Renal cortical epithelial cell (primary cell): ENCODE measurements at regions not wholly inside any gene's neighbourhood (a gene's known extent, or its start where the extent isn't known, plus 50 kb on each side); places are given as distances from the start of the nearest gene placed in this dataset.

Experiments
- DNase-seq: peaks from one replicate; pipeline ENCODE4 v3.0.0-alpha.2; 2011; ENCODE audit warnings: low read depth

DNA sequence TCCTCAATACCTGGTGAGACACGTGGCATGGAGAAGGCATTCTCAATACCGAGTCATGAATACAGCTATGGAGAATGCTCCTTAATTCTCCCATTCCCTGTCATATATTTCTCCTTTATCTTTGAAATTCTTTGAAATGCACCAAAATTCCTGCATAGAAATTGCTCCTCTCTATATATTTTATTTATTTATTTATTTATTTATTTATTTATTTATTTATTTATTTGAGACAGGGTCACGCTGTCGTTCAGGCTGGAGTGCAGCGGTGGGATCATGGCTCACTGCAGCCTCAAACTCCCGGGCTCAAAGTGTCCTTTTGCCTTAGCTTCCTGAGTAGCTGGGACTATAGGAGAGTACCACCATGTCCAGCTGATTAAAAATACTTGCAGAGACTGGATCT is 190.3 kb upstream of the MAF start:
- DNase-seq, result no peak

DNA sequence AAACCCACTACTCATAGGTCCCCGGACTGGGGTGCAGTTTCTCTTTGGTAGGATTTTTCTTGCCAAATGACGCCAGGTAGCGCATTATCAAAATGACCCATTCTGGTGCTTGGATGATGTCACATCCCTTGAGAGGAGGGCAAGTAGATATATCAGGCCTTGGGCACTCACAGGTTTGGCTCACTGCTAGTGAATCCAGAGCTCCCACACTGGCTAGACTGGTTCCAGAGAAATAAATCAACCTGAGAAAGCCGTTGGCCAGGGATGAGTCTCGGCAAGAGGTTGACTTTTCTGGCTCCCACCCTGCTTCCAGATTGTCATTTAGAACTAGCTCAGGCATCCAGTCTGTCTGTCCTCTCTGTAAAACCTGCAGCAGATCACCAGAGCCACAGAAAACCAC is 188.4 kb upstream of the MAF start:
- no peak for DNase-seq

DNA sequence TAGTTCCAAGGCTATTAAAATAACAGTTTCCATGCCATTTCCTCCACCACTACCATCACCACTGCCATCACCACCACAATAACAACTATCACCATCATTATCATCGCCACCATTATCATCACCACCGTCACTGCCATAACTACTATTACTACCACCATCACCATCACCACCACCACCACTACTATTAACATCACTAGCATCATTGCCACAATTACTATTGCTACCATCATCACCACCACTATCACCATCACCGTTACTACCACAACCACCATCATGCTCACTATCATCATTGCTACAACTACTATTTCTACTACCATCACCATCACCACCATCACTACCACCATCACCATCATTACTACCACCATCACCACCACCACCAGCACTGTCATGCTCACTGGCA is 185.9 kb upstream of the MAF start:
- no peak for DNase-seq

DNA sequence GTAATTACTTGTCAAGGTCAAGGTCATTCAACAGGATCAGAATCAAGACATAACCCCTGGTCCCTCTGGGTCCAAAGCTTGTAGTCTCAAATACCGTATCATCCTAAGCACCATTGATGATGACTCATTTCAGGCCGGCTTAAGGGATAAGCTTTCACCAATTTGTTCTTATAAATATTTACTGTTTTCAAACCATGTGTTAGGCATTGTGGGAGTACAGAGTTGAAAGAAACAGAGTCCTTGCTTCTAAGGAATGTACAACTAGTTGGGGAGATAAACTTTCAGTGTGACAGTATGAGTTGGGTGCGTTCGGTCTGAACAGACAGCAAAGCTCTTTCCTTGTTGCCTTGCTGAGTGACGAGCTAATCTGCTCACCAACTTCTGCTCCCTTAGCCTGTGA is 183.5 kb upstream of the MAF start:
- DNase-seq, result no peak

DNA sequence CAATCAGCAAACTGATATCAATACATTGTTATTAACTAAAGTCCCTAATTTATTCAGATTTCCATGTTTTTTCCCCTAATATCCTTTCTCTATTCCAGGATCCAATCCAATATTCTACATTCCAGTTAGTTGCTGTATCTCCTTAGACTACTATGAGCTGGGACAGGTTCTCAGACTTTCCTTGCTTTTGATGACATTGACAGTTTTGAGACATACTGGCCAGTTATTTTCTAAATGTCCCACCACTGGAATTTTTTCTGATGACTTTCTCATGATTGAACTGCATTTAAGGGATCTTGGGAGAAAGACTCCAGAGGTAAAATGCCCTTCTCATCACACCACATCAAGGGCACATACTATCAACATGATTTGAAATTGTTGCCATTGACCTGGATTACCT is 177.1 kb upstream of the MAF start:
- DNase-seq, result no peak

DNA sequence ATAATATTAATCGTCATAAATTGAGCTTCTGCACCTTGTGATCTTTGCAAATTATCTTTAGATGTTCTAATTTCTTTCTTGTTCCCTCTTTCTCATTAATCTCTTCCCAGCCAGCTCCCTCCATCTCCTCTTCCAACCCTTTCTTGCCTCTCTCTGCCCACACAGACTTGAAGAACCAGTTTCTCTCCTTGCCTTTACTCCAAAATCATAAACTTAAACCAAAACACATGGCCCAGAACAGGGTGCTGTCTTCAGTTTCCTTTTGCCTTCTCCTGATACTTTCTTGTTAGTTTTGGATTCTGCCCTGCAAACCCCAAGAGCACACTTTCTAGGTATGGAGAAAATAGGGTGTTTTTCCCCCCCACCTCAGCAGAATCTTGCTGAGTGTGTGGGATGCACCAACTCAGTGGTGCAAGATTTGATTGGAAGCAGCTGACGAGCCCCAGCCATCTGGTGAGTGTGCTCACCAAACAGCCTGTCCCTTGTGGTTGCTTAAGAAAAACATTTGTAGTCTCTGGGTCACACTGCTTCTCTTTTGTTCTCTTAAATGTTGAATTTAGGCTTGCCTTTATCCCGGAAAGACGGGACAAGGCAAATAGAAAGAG is 175.8 kb upstream of the MAF start:
- peak; percentile 7 for DNase-seq

DNA sequence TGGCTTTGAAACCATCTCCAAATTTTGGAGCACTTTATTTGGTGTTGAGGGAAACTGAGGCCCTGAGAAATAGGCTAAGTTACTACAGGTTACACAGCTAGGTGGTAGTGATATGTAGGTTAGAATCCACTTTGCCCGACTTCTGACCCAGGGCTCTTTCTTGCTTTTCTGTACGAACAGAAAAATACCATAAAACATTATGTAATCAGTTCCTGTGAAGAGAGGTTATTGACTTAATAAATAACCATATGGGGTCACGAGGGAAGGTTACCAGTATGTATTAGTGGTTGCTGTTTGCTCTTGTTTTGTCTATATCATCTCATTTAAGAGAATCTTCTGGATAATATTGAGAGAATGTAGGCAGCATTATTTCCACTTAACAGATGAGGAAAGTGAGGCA is 172.2 kb upstream of the MAF start:
- no peak for DNase-seq

DNA sequence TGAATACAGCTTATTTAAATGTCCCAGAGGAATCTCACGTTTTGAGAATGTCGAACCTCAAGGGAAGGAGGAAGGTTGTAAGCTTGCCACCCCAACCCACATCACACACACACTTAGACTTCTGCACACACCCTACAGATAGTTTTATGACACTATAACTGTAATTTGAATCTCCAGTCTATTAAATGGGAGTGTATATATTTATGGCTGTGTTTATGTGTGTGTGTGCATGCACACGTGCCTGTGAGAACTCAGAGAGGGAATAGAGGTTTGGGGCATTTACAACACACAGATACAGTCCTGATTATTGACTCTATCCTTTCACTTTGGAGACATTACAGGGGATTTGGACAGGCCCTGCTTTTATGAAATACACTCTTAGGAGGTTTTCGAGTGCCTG is 171.5 kb upstream of the MAF start:
- no peak for DNase-seq

DNA sequence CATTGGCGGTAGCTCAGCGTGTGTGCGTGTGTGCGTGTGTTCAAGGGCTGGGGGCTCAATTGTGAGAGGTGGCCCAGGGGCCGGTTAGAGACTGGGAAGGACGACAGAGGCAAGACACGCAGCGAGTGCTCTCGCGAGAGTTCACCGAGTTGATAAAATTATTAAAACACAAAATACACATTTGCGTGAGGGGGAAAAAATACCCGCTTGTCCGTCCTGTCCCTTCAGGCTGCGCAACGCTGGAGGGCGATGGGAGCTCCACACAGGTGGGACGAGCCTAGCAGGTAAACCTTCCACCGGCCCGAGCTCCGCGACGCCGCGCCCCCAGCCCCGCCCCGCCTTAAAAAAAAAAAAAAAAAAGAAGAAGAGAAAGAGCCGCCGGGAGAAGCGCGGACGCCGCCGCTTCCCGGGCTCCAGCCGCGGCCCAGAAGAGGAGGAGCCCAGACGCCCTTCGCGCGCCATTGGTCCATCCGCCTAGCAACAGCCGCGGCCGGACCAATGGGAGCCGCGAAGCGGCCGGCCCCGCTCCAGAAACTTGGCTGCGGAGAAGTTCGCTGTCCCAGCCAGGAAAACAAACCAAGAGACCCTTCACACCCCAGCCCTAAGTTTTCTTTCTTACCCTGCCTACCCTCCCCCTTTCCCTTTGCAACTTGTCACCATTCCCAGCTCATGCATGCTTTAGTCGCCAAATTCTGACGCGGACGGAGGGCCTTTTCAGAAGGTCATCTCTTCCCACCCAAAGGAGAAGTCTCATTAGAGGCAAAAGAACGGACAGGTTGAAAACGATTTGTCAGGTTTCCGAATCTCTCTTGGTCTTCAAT is 169.9 kb upstream of the MAF start:
- DNase-seq, result peak; percentile 61

DNA sequence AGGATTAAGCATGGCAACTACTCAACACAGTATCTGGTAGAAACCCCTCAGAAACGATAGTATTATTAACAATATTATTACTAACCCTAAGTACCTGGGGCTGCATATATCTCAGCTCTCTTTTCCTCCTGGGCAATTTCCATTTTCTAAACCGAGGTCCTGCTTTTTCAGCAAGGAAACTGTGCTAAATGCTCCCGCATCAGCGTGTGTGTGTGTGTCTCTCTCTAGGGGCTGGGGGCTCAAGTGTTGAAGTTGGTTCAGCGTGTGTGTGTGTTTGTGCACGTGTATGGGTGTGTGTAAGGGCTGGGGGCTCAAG is 169.3 kb upstream of the MAF start:
- DNase-seq, result no peak

DNA sequence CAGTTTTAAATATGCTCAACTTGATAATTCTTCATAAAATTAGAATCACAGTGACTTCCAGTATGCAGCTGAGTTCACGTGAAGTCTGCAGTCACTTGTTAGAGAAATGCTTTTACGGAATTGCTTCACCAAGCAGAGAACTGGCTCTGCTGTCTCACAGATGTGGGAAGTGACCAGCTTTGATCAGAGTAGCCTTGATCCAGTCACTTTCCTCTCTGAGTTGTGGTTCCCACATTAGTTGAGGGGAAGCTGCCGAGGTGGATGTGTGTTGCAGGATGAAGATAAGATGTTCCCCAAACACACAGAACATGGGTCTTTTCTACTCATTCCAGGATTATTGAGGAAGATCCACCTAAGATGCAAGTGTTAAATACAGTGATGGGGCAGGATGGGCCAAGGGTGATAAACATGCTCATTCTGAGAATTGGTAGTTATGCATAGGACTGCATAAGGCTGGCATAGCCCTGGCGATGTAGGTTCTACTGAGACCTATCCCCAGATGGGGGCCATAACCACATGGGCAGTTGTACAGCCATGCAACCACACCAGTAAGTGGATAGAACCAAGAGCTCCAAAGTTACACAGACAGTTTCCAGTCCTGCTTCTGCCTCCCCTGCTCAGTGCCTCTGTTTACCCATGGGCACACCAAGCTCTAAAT is 168.9 kb upstream of the MAF start:
- DNase-seq, result peak; percentile 7

DNA sequence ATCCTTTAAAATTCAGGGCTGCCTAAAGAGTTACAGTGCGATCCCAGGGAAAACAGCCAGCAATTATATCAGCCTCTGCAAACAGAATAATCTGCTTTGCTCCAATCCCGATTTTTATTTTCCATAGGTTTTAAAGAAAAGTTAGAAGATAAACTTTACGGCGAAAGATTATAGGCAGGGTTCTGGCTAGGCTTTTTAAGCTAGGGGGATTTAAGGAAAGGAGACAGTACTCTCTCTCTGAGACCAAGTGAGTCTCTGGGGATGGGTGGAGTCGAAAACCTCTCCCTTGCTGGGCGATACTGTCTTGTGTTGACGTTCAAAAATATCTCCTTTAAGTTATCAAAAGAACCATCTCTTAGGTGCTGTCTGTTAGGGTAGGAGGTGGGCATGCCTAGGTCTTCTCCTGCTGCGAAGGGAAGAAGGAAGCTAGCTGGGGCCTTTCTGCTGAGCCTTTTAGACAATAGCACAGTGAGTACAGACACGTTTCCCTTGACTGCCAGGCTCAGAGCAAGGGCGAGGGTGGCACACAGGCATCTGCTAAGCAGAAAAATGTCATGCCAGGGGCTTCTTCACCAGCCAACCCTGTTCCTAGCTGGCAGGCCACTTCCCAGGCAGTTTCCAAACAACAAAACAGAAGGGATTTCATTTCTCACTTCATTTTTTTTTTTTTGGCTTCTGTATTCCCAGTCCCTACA is 167.9 kb upstream of the MAF start:
- peak; percentile 1 for DNase-seq

DNA sequence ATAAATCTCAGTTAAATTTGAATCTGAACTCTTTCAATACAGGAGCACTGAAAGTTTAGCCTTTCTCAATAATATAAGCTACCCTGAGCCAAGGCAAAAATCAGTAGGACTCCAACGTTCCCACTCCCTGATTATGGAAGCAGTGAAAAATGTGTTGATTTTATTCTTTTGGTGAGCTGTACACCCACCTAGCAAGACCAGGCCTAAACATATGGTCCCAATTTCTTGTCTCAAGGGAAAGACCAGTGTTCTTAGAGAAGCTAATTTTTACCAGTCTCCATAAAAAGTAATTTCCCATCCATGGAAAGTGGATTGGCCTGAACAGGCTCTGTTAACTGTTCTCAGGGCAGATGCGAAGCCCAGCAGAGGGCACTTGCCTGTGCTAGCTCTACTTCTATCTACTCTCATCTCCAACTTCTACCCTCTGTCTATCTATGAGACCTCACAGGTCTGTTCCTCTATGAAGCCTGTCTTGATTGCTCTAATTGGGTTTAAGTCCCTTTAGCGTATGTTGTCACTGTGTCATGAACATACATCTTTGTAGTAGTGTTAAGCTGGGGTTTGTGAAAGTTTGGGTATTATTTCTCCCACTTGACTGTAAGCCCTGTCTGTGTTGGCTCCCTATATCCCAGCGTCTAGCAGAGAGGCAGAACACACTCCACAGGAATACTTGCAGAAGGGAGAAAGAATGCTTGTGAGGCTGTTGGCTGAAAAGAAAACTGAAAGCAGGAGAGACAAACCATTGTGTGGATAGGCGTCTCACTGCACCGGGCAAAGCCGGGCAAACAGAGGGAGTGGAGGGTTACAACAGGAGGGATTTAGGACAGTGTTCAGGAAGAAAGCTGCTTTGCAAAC is 167.1 kb upstream of the MAF start:
- DNase-seq, result peak; percentile 56

DNA sequence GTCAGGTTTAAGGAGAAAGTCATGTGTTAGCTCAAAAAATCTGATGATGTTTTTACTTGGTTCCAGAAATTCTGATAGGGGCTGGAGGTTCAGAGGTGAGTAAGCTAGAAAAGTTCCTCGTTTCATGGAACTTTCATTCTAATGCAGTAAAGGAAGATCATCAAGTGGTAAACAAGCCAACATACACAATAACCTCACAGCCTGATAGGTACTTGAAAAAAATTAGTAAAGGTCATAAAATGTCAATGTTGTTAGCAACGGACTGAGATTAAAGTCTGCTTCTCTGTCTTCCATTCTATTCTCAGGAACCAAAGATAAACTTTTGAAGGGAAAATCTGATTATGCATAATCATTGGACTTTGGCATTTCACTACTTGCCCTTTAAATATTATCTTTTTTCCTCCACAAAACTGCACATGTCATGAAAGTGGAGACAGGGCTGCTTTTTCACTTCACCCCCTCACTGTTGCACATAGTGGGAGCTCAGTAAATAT is 165.4 kb upstream of the MAF start:
- no peak for DNase-seq

DNA sequence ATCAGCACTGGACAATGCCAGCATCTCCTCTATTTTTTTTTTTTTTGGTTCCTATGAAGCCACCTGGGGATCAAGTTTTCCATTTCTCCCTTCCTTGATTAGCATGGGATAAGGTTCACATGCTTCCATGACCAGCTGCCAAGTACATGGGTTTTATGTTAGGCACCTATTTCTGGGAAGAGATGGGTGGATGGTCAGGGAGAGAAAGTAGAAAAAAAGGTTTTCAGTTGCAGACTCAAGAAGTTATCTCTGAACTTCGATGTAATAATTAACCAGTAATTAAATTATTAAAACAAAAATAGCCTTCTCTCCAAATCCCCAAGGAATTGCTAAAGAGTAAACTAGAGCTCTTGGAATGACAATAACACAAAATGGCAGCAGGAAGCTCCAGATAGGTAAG is 164.9 kb upstream of the MAF start:
- peak; percentile 51 for DNase-seq

DNA sequence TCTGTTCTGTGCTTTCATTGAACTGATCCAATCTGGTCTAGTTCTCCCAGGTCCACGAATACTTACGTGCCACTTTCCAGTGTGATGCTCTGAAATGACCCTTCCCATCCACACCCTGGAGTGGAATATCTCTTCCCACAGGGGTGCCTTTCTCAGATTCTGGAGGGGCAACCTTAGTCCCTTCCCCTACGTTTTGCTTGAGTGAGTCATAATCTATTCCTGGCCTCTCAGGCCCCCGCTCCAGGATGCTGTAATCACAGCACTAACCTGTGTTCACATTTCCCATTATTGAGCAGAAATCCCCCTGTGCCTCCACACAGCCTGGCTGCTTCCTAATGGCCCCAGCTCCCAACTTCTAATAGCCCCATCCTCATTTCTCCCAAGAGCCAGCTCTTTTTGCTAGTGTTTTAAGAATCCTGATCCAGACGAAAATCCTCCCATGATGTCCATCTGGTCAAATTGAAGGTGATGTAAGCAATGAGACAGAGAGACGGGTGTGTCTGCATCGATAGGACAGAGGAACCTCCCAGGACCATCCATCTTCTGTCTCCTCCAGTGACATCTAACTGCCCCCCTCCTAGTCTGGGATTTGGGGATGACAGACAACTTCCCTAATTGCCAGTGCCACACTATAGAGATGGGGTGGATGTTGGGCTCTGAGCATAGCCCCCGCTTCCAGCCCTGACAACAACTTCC is 164.0 kb upstream of the MAF start:
- no peak for DNase-seq

DNA sequence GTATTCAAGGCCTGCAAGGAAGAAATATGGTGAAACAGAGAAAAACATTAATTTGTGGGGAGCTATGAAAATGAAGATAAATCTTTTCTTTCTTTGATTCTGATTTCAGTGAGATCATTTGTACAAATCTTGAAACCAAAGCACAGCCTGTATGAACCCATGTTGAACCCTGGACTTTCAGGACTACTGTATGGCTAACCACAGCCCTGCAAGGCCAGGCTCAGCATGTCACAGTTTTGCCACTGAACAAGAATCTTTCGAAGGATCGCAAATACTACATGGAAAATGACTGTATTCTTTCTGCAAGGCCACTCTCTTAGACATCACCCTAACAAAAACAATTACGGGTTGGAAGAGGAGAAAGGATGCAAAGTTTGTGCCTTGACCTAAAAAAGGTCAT is 161.7 kb upstream of the MAF start:
- no peak for DNase-seq

DNA sequence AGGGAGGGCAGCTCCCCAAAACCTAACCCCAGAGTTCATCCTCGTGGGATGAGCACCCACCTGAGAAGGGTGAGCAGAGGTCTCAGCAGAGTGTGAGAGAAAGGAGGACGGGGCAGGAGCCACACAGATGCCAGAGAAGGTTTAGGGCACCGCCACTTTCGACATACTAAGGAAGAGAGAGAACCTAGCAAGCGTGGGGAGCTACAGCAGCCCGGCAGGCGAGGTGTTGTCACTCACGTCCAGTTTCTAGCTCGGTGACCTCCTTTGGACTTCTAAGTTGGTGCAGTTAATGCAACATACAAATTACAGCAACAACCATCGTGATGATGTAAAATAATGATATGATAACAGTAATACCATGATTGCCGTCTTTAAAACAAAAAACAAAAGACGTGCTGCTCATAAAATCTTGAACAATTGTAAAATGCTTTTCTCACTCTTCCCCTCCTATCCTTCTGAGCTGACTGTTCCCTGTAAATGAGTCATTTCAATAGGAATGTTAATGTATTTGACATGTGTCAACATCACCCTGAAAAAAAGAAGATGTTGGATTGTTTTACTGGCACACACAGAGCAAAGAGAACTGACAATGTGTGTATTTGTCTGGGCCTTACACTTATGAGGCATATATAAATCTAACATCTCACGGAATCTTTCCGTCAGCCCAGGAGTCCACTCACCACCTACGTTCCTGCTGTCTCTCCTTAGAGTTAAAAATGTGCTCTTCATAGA is 158.2 kb upstream of the MAF start:
- DNase-seq, result peak; percentile 74

DNA sequence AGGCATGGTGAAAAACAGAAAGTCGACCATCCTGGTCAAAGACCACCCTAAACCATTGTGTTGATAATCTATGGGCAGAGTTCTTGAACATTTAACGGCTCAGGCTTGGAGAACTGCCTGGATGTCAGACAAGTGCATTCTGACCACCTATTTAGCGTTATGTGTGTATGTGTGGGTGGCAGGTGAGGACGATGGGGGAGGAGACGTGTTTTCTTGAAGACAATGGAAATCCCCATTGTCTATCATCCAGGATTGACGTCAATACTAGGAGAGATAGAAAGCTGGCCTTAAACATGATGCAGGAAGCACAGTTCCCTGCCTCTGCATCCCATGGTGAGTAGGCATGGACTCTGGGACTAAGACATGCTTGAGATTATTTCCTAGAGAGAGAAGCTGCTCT is 157.4 kb upstream of the MAF start:
- DNase-seq, result no peak

DNA sequence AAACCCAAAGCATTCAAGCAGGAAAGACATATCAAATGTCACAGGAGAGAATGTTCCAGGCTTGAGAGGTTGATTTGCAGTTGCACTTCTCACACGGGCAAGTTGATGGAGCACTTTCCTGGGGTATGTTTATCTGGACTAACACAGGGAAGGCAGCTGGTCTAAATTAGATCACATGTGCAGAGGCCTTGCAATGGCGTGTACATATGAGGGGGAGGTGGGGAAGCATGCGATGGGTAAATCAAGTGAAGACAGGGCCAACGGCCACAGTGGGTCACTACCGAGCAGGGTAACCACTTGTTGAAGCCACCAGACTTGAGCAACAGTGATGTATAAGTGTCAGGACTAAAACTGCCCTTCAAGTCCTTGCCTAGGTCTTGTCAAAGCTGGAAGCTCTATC is 156.6 kb upstream of the MAF start:
- DNase-seq, result no peak
